ENCODE measurements at regions not wholly inside any gene's neighbourhood (a gene's known extent, or its start where the extent isn't known, plus 50 kb on each side); places are given as distances from the start of the nearest gene placed in this dataset.

DNA sequence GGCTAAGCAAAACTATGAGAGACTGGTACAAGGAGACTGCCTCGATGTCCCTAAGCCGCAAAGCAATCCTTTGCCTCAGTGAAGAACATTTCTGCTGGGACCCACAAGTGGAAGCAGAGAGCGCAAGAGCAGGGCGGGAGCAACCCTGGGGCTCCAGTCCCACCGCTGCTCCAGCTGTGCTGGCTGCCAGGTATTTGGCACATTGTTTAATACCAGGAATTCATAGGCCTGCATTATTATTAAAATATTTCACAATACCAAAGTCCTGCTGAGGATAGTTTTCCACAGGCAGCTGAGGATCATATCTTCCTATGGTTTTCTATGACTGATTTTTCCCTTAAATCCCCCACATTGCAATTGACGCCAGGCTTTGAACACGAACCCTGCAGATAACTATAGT is 163.5 kb upstream of the TLL1 start:
- intact Hi-C loops (cut with micrococcal nuclease; ENCODE audit: unreplicated experiment): no loop called here
- CTCF ChIA-PET: no interaction called here
- no TSS peak for BruUV-seq (replicated peaks)
- Histone ChIP-seq H3K27ac (ENCODE audit: low read depth, low read length, poor library complexity, severe bottlenecking) (no peak overlapping the region), H3K4me3 (ENCODE audit: low read depth, low read length, poor library complexity, severe bottlenecking) (no peak overlapping the region), H3K4me1 (ENCODE audit: insufficient read depth, low read length, poor library complexity, severe bottlenecking) (peaks cover 23% of the 10 kb centered on the region), H3K36me3 (ENCODE audit: insufficient read depth, low read length, poor library complexity, severe bottlenecking) (no peaks in the 10 kb centered on the region), H3K9me3 (ENCODE audit: low read depth, low read length, poor library complexity, severe bottlenecking) (no peaks in the 10 kb centered on the region), H3K27me3 (replicated peaks; ENCODE audit: insufficient read depth, low read depth, low read length, poor library complexity) (no peaks in the 10 kb centered on the region)
- POLR2A ChIA-PET (ENCODE audit: low non-redundant PET): no interaction called here
- no peak for DNase-seq (ENCODE audit: low spot score)
- TF ChIP-seq, protein P1, sequence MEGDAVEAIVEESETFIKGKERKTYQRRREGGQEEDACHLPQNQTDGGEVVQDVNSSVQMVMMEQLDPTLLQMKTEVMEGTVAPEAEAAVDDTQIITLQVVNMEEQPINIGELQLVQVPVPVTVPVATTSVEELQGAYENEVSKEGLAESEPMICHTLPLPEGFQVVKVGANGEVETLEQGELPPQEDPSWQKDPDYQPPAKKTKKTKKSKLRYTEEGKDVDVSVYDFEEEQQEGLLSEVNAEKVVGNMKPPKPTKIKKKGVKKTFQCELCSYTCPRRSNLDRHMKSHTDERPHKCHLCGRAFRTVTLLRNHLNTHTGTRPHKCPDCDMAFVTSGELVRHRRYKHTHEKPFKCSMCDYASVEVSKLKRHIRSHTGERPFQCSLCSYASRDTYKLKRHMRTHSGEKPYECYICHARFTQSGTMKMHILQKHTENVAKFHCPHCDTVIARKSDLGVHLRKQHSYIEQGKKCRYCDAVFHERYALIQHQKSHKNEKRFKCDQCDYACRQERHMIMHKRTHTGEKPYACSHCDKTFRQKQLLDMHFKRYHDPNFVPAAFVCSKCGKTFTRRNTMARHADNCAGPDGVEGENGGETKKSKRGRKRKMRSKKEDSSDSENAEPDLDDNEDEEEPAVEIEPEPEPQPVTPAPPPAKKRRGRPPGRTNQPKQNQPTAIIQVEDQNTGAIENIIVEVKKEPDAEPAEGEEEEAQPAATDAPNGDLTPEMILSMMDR (conservative IDR thresholded peaks at IDR 0.05; ENCODE audit: low read depth, low read length): no peak
- TF ChIP-seq EZH2 (IDR thresholded peaks at IDR 0.05; ENCODE audit: borderline replicate concordance, low read depth, low read length, poor library complexity, severe bottlenecking): no peak

DNA sequence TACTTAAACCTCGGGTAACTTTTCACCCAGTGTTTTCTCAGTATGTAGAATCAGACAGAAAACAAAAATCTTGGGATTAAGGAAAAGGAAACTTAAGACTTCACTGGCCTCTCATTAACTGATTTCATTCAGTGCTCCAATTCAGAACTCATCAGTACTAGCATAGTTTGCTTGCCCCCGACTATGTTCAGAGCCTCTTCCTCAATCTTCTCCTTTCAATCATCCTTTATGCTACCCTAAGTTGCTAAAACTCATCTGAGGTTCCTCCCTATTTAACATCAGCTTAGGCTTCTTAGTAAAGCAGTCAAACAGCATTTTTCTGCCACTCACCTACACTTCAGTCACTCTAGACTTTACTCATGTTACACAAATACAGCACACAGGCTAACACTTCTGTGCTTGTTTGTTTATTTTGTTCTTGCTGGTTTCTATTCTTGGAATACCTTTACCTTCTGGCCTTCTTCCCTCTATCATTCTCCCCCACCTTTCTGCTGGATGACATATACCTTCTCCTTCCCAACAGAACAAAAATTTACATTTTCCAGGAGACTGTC is 163.0 kb upstream of the TLL1 start:
- Histone ChIP-seq H3K4me3 (ENCODE audit: low read depth, low read length, poor library complexity, severe bottlenecking) (no peak overlapping the region), H3K9me3 (ENCODE audit: low read depth, low read length, poor library complexity, severe bottlenecking) (no peaks in the 10 kb centered on the region), H3K4me1 (ENCODE audit: insufficient read depth, low read length, poor library complexity, severe bottlenecking) (peaks cover 28% of the 10 kb centered on the region), H3K36me3 (ENCODE audit: insufficient read depth, low read length, poor library complexity, severe bottlenecking) (no peaks in the 10 kb centered on the region), H3K27ac (ENCODE audit: low read depth, low read length, poor library complexity, severe bottlenecking) (no peak overlapping the region), H3K27me3 (replicated peaks; ENCODE audit: insufficient read depth, low read depth, low read length, poor library complexity) (no peaks in the 10 kb centered on the region)
- no peak for TF ChIP-seq EZH2 (IDR thresholded peaks at IDR 0.05; ENCODE audit: borderline replicate concordance, low read depth, low read length, poor library complexity, severe bottlenecking)
- TF ChIP-seq, protein P1 (conservative IDR thresholded peaks at IDR 0.05; ENCODE audit: low read depth, low read length): no peak
- no peak for DNase-seq (ENCODE audit: low spot score)
- BruUV-seq (replicated peaks): no TSS peak
- ChIA-PET CTCF (no interaction called here), POLR2A (ENCODE audit: low non-redundant PET) (no interaction called here)
- intact Hi-C loops (cut with micrococcal nuclease; ENCODE audit: unreplicated experiment): no loop called here

DNA sequence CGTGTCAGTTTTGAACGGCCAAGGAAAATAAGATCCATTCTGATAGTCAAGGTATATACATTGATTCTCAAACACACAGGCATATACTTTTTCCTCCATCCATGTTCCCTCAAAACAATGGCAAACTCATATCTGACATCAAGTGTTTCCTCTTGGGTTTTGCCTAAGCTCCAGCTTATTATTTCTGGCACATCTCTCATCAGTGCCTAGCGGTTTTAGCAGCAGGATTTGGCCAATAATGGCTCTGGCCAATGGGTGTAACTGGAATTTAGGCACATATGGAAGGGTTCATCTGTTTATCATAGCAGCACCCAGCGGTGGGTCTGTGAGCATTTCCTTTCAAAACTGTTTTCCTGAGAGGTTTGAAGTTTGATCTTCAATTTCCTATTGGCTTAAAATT is 161.6 kb upstream of the TLL1 start:
- intact Hi-C loops (cut with micrococcal nuclease; ENCODE audit: unreplicated experiment): no loop called here
- peak; percentile 48 for DNase-seq (ENCODE audit: low spot score)
- Histone ChIP-seq H3K4me3 (ENCODE audit: low read depth, low read length, poor library complexity, severe bottlenecking) (no peak overlapping the region), H3K27ac (ENCODE audit: low read depth, low read length, poor library complexity, severe bottlenecking) (no peak overlapping the region), H3K27me3 (replicated peaks; ENCODE audit: insufficient read depth, low read depth, low read length, poor library complexity) (peaks cover 3% of the 10 kb centered on the region), H3K9me3 (ENCODE audit: low read depth, low read length, poor library complexity, severe bottlenecking) (no peaks in the 10 kb centered on the region), H3K4me1 (ENCODE audit: insufficient read depth, low read length, poor library complexity, severe bottlenecking) (peaks cover 36% of the 10 kb centered on the region), H3K36me3 (ENCODE audit: insufficient read depth, low read length, poor library complexity, severe bottlenecking) (no peaks in the 10 kb centered on the region)
- CTCF ChIA-PET: no interaction called here
- BruUV-seq (replicated peaks): no TSS peak
- TF ChIP-seq, protein P1 (conservative IDR thresholded peaks at IDR 0.05; ENCODE audit: low read depth, low read length): no peak
- no peak for TF ChIP-seq EZH2 (IDR thresholded peaks at IDR 0.05; ENCODE audit: borderline replicate concordance, low read depth, low read length, poor library complexity, severe bottlenecking)
- POLR2A ChIA-PET (ENCODE audit: low non-redundant PET): no interaction called here

All from A673 (cell line).